ENCODE measurements at regions not wholly inside any gene's neighbourhood (a gene's known extent, or its start where the extent isn't known, plus 50 kb on each side); places are given as distances from the start of the nearest gene placed in this dataset.
"Not testable (repeated sequence)": the region's sequence is repeated elsewhere in the genome, so short reads cannot be mapped to it uniquely, and the experiment has no call there.

GRCh38 chr11:3583476-3583875 lies 58.3 kb downstream of the ART5 start:
- not testable (repeated sequence) for H3K27ac ChIP-seq; H3F3A ChIP-seq (ENCODE audit: low read depth); H3K36me3 ChIP-seq; H2AFZ ChIP-seq (replicated peaks); H3K9me3 Mint-ChIP-seq; H3K4me3 ChIP-seq; H4K20me1 ChIP-seq (ENCODE audit: low read depth); H3K4me3 Mint-ChIP-seq; H3K27ac Mint-ChIP-seq; H3K9ac ChIP-seq; H3K4me1 ChIP-seq; H3K79me2 ChIP-seq (ENCODE audit: low read depth); H3K4me2 ChIP-seq; H3K36me3 Mint-ChIP-seq; H3K9me3 ChIP-seq (ENCODE audit: low read depth)
- peaks cover 37% of the 10 kb centered on the region for H3K27me3 Mint-ChIP-seq (ENCODE audit: insufficient read depth, low read depth)
- DNase-seq (ENCODE audit: low spot score) = peak; percentile 16
- H3K27me3 ChIP-seq = peaks cover 40% of the 10 kb centered on the region
- peaks cover 11% of the 10 kb centered on the region for H3K4me1 Mint-ChIP-seq

GRCh38 chr11:3581389-3581725 lies 60.4 kb downstream of the ART5 start:
- peak overlapping the region; percentile 80 for H3K4me3 Mint-ChIP-seq

GRCh38 chr11:3580487-3581388 lies 61.1 kb downstream of the ART5 start:
- Histone ChIP-seq H3K4me3 (peak overlapping the region; percentile 51), H2AFZ (replicated peaks) (peak overlapping the region; percentile 95), H3K4me2 (peak overlapping the region; percentile 89), H3K27me3 (peaks cover 49% of the 10 kb centered on the region)
- peak; percentile 76 for DNase-seq (ENCODE audit: low spot score)
- H3K27ac Mint-ChIP-seq; H3K36me3 ChIP-seq; H3K9me3 Mint-ChIP-seq; H3K9ac ChIP-seq; H4K20me1 ChIP-seq (ENCODE audit: low read depth); H3F3A ChIP-seq (ENCODE audit: low read depth); H3K79me2 ChIP-seq (ENCODE audit: low read depth); H3K36me3 Mint-ChIP-seq; H3K27ac ChIP-seq; H3K9me3 ChIP-seq (ENCODE audit: low read depth); H3K4me1 ChIP-seq: not testable (repeated sequence)
- peak overlapping the region; percentile 72 for H3K4me3 Mint-ChIP-seq
- H3K4me1 Mint-ChIP-seq = peaks cover 15% of the 10 kb centered on the region
- H3K27me3 Mint-ChIP-seq (ENCODE audit: insufficient read depth, low read depth) = peaks cover 39% of the 10 kb centered on the region
- peak; percentile 75 for TF ChIP-seq EZH2 (IDR thresholded peaks at IDR 0.05)
- TF ChIP-seq CTCF (IDR thresholded peaks at IDR 0.05) = peak; percentile 68
- peak; percentile 32 for TF ChIP-seq EZH2phosphoT487 (IDR thresholded peaks at IDR 0.05)

More at GRCh38 chr11:3581389-3581725, 60.4 kb downstream of the ART5 start:
- not testable (repeated sequence) for H3K4me2 ChIP-seq; H3K9me3 ChIP-seq (ENCODE audit: low read depth); H3K4me3 ChIP-seq; H3K79me2 ChIP-seq (ENCODE audit: low read depth); H3K9me3 Mint-ChIP-seq; H3K9ac ChIP-seq; H3K27ac Mint-ChIP-seq; H3F3A ChIP-seq (ENCODE audit: low read depth); H3K36me3 Mint-ChIP-seq; H3K4me1 ChIP-seq; H3K27ac ChIP-seq; H2AFZ ChIP-seq (replicated peaks); H3K36me3 ChIP-seq; H4K20me1 ChIP-seq (ENCODE audit: low read depth); DNase-seq (ENCODE audit: low spot score)
- H3K4me1 Mint-ChIP-seq = peaks cover 11% of the 10 kb centered on the region
- H3K27me3 ChIP-seq = peaks cover 49% of the 10 kb centered on the region
- peaks cover 41% of the 10 kb centered on the region for H3K27me3 Mint-ChIP-seq (ENCODE audit: insufficient read depth, low read depth)

- not testable (repeated sequence) for H3K36me3 ChIP-seq; H4K20me1 ChIP-seq (ENCODE audit: low read depth); H3K4me1 ChIP-seq; H3K27ac Mint-ChIP-seq; H3K27ac ChIP-seq; H3K79me2 ChIP-seq (ENCODE audit: low read depth); DNase-seq (ENCODE audit: low spot score); H3K9me3 Mint-ChIP-seq; H3K9me3 ChIP-seq (ENCODE audit: low read depth); H2AFZ ChIP-seq (replicated peaks); H3K9ac ChIP-seq; H3F3A ChIP-seq (ENCODE audit: low read depth); H3K36me3 Mint-ChIP-seq
- H3K27me3 ChIP-seq = peaks cover 49% of the 10 kb centered on the region
- H3K27me3 Mint-ChIP-seq (ENCODE audit: insufficient read depth, low read depth) = peaks cover 39% of the 10 kb centered on the region
- peak overlapping the region; percentile 51 for H3K4me3 ChIP-seq
- H3K4me3 Mint-ChIP-seq = peak overlapping the region; percentile 71
- peak overlapping the region; percentile 89 for H3K4me2 ChIP-seq
- peaks cover 19% of the 10 kb centered on the region for H3K4me1 Mint-ChIP-seq
Measured at GRCh38 chr11:3579600-3580459, 62.0 kb downstream of the ART5 start.

- H3F3A ChIP-seq (ENCODE audit: low read depth); H3K9me3 ChIP-seq (ENCODE audit: low read depth); H4K20me1 ChIP-seq (ENCODE audit: low read depth); H3K36me3 ChIP-seq; H3K27ac ChIP-seq; H3K36me3 Mint-ChIP-seq; H3K27ac Mint-ChIP-seq; H3K4me1 ChIP-seq; DNase-seq (ENCODE audit: low spot score); H3K4me3 ChIP-seq; H3K9me3 Mint-ChIP-seq; H2AFZ ChIP-seq (replicated peaks); H3K4me2 ChIP-seq; H3K4me3 Mint-ChIP-seq; H3K9ac ChIP-seq; H3K79me2 ChIP-seq (ENCODE audit: low read depth): not testable (repeated sequence)
- peaks cover 12% of the 10 kb centered on the region for H3K4me1 Mint-ChIP-seq
- H3K27me3 Mint-ChIP-seq (ENCODE audit: insufficient read depth, low read depth) = peaks cover 28% of the 10 kb centered on the region
- peaks cover 35% of the 10 kb centered on the region for H3K27me3 ChIP-seq
Measured at GRCh38 chr11:3576066-3576604, 65.7 kb downstream of the ART5 start.

GRCh38 chr11:3572976-3573647 lies 68.7 kb downstream of the ART5 start:
- H3K9me3 ChIP-seq (ENCODE audit: low read depth); H3K79me2 ChIP-seq (ENCODE audit: low read depth); H3K27ac Mint-ChIP-seq; H3K27me3 Mint-ChIP-seq (ENCODE audit: insufficient read depth, low read depth); H3K36me3 ChIP-seq; H3F3A ChIP-seq (ENCODE audit: low read depth); H3K4me3 ChIP-seq; H3K9ac ChIP-seq; H2AFZ ChIP-seq (replicated peaks); H3K9me3 Mint-ChIP-seq; H3K27me3 ChIP-seq; H3K4me1 ChIP-seq; H3K36me3 Mint-ChIP-seq; H3K4me2 ChIP-seq; H3K27ac ChIP-seq; DNase-seq (ENCODE audit: low spot score); H3K4me3 Mint-ChIP-seq; H4K20me1 ChIP-seq (ENCODE audit: low read depth): not testable (repeated sequence)
- H3K4me1 Mint-ChIP-seq = peaks cover 14% of the 10 kb centered on the region
